Spleen (tissue), 11 donors: ENCODE measurements at regions not wholly inside any gene's neighbourhood (a gene's known extent, or its start where the extent isn't known, plus 50 kb on each side); places are given as distances from the start of the nearest gene placed in this dataset.
"Not testable (repeated sequence)": the region's sequence is repeated elsewhere in the genome, so short reads cannot be mapped to it uniquely, and the experiment has no call there.

Experiments
- DNase-seq: peaks from one replicate; pipeline ENCODE4 v3.0.0-alpha.2; 2020
- H3K27ac ChIP-seq, 8 donors: fragments of 200-600 bp; sonication (generic) in 7 of 8; 1 replicate in 4 of 8; 2 replicates in 4 of 8; pipeline versions ENCODE4 v1.5.0 to v1.8.0; 2016 to 2021; ENCODE audit warnings: inconsistent platforms in 4 of 8, mild to moderate bottlenecking in 4 of 8, moderate library complexity in 1 of 8
- H3K27me3 ChIP-seq, 7 donors: fragments of 200-600 bp; sonication (generic) in 6 of 7; replicated peaks in 1 of 7; 1 replicate in 4 of 7; 2 replicates in 3 of 7; pipeline versions ENCODE4 v1.5.0 to v1.8.0; 2016 to 2021; ENCODE audit warnings: inconsistent platforms in 3 of 7, mild to moderate bottlenecking in 1 of 7
- H3K36me3 ChIP-seq, 6 donors: fragments of 200-600 bp; sonication (generic) in 5 of 6; 1 replicate in 4 of 6; 2 replicates in 2 of 6; pipeline versions ENCODE4 v1.5.0 to v1.8.0; 2016 to 2021; ENCODE audit warnings: inconsistent platforms in 2 of 6
- H3K4me1 ChIP-seq, 6 donors: fragments of 200-600 bp; sonication (generic) in 5 of 6; 1 replicate in 3 of 6; 2 replicates in 3 of 6; pipeline versions ENCODE4 v1.5.0 to v1.8.0; 2016 to 2021; ENCODE audit warnings: inconsistent platforms in 3 of 6
- H3K4me3 ChIP-seq, 8 donors: fragments of 200-600 bp; sonication (generic) in 7 of 8; 1 replicate in 4 of 8; 2 replicates in 4 of 8; pipeline versions ENCODE4 v1.5.0 to v1.8.0; 2016 to 2021; ENCODE audit warnings: inconsistent platforms in 4 of 8, mild to moderate bottlenecking in 4 of 8, moderate library complexity in 2 of 8
- H3K9me3 ChIP-seq, 8 donors: fragments of 200-600 bp; sonication (generic) in 7 of 8; 1 replicate in 4 of 8; 2 replicates in 4 of 8; pipeline versions ENCODE4 v1.5.0 to v1.8.0; 2016 to 2021; ENCODE audit warnings: inconsistent platforms in 4 of 8
- POLR2A ChIP-seq, 3 donors: fragments of 450-650 bp; IDR thresholded peaks; one replicate each; pipeline ENCODE4 v1.5.1; 2017; ENCODE audit warnings: antibody characterized with exemption in 3 of 3, mild to moderate bottlenecking in 1 of 3
- POLR2AphosphoS5 ChIP-seq, 3 donors: sonication (generic); formaldehyde crosslinking; IDR thresholded peaks; one replicate each; pipeline ENCODE4 v1.5.1; 2017; ENCODE audit warnings: antibody characterized with exemption in 3 of 3
- WGBS, 5 donors: extraction: QIAGEN DNeasy Blood & Tissue Kit in 3 of 5; methylation state at CpG; one replicate each; pipeline versions ENCODE4 v1.1.5 to v1.1.7; 2013 to 2018; 5-methylcytosine and 5-hydroxymethylcytosine counted together
- intact Hi-C: fragments of 100-400 bp; cut with DNase I; formaldehyde crosslinking; loops from one replicate; pipeline ENCODE4 v1.15.0; 2023; ENCODE audit warnings: low total_unique reads
- TF ChIP-seq, protein P1 (sequence below), 11 experiments: fragments of 200-600 bp in 7 of 11; fragments of 450-650 bp in 4 of 11; sonication (generic) in 4 of 11; IDR thresholded peaks in 8 of 11; conservative IDR thresholded peaks in 3 of 11; 1 replicate in 7 of 11; 2 replicates in 4 of 11; pipeline versions ENCODE4 v1.4.0 to v1.8.0; 2016 to 2021; ENCODE audit warnings: antibody characterized with exemption in 11 of 11, inconsistent platforms in 4 of 11, mild to moderate bottlenecking in 1 of 11
- donor health status: healthy with polysubstance abuse.
- donor health status: DM: no; HTN: no; CAD: no; lungs with moderate emphysema.
- donor health status: DM: no; HTN: no; CAD: no.
- donor health status: Bipolar disorder and iron deficiency.
- donor health status: healthy.
- donor health status: DM: no; HTN: no; CAD: no.
- donor health status: DM: yes; HTN: yes; CAD: no.

- no peaks in the 10 kb centered on the region for H3K4me1 ChIP-seq
- TF ChIP-seq POLR2AphosphoS5 (IDR thresholded peaks at IDR 0.05): no peak
- TF ChIP-seq POLR2A (IDR thresholded peaks at IDR 0.05): no peak
- TF ChIP-seq, protein P1, sequence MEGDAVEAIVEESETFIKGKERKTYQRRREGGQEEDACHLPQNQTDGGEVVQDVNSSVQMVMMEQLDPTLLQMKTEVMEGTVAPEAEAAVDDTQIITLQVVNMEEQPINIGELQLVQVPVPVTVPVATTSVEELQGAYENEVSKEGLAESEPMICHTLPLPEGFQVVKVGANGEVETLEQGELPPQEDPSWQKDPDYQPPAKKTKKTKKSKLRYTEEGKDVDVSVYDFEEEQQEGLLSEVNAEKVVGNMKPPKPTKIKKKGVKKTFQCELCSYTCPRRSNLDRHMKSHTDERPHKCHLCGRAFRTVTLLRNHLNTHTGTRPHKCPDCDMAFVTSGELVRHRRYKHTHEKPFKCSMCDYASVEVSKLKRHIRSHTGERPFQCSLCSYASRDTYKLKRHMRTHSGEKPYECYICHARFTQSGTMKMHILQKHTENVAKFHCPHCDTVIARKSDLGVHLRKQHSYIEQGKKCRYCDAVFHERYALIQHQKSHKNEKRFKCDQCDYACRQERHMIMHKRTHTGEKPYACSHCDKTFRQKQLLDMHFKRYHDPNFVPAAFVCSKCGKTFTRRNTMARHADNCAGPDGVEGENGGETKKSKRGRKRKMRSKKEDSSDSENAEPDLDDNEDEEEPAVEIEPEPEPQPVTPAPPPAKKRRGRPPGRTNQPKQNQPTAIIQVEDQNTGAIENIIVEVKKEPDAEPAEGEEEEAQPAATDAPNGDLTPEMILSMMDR (IDR thresholded peaks at IDR 0.05 in 8 of 11, conservative IDR thresholded peaks at IDR 0.05 in 3 of 11): no peak
- peaks cover 0 to 8% (median 0%) of the 10 kb centered on the region in 7 donors for H3K27me3 ChIP-seq
- intact Hi-C loops: no loop called here
- H3K4me3 ChIP-seq: no peak overlapping the region
- no peaks in the 10 kb centered on the region for H3K36me3 ChIP-seq
- H3K9me3 ChIP-seq: peaks cover 0 to 93% (median 49%) of the 10 kb centered on the region in 8 donors
- no peak overlapping the region for H3K27ac ChIP-seq
- DNase-seq: no peak
- WGBS, 5 donors: 73 to 79% (median 78%) methylated on average over 16 of the region's 16 CpGs
These were observed 1954.4 kb upstream of the DEFB115 start for GRCh38 chr20:29302979-29303644.

GRCh38 chr20:29306390-29307072 lies 1950.9 kb upstream of the DEFB115 start:
- Histone ChIP-seq H3K27me3 (peaks cover 0 to 8% (median 0%) of the 10 kb centered on the region in 7 donors), H3K27ac (no peak overlapping the region), H3K4me1 (no peaks in the 10 kb centered on the region), H3K36me3 (no peaks in the 10 kb centered on the region), H3K9me3 (peaks cover 0 to 73% (median 24%) of the 10 kb centered on the region in 8 donors), H3K4me3 (no peak overlapping the region)
- no peak for DNase-seq
- TF ChIP-seq POLR2A (IDR thresholded peaks at IDR 0.05): no peak
- TF ChIP-seq, protein P1 (IDR thresholded peaks at IDR 0.05 in 8 of 11, conservative IDR thresholded peaks at IDR 0.05 in 3 of 11): no peak
- TF ChIP-seq POLR2AphosphoS5 (IDR thresholded peaks at IDR 0.05): no peak
- WGBS, 5 donors: 43 to 71% (median 58%) methylated on average over 21 of the region's 21 CpGs
- intact Hi-C loops: no loop called here

- H3K4me1 ChIP-seq, H3K27me3 ChIP-seq, intact Hi-C loops, H3K4me3 ChIP-seq, H3K36me3 ChIP-seq, H3K27ac ChIP-seq, DNase-seq: not testable (repeated sequence)
- H3K9me3 ChIP-seq: peaks cover 0 to 71% (median 22%) of the 10 kb centered on the region in 8 donors
- WGBS, 5 donors: 78 to 87% (median 84%) methylated on average over 12 to 13 of the region's 17 CpGs
These were observed 1950.0 kb upstream of the DEFB115 start for GRCh38 chr20:29307484-29307883.

GRCh38 chr20:29308956-29309355 lies 1948.5 kb upstream of the DEFB115 start:
- H3K27me3 ChIP-seq, intact Hi-C loops, DNase-seq, H3K36me3 ChIP-seq, H3K4me3 ChIP-seq, H3K4me1 ChIP-seq, H3K27ac ChIP-seq: not testable (repeated sequence)
- H3K9me3 ChIP-seq: peaks cover 0 to 60% (median 21%) of the 10 kb centered on the region in 8 donors

- intact Hi-C loops, H3K27ac ChIP-seq, H3K4me1 ChIP-seq, H3K4me3 ChIP-seq, DNase-seq, H3K27me3 ChIP-seq, H3K36me3 ChIP-seq: not testable (repeated sequence)
- 76 to 82% (median 81%) methylated on average over 17 of the region's 17 CpGs for WGBS, 5 donors
- H3K9me3 ChIP-seq: peaks cover 0 to 61% (median 19%) of the 10 kb centered on the region in 8 donors
These were observed 1948.0 kb upstream of the DEFB115 start for GRCh38 chr20:29309481-29309880.

- H3K27me3 ChIP-seq, H3K36me3 ChIP-seq, intact Hi-C loops, DNase-seq, H3K4me1 ChIP-seq, H3K4me3 ChIP-seq, H3K27ac ChIP-seq: not testable (repeated sequence)
- H3K9me3 ChIP-seq: peaks cover 0 to 58% (median 19%) of the 10 kb centered on the region in 8 donors
- WGBS, 5 donors: 48 to 83% (median 73%) methylated on average over 16 of the region's 16 CpGs
These were observed 1946.4 kb upstream of the DEFB115 start for GRCh38 chr20:29311046-29311445.

DNA sequence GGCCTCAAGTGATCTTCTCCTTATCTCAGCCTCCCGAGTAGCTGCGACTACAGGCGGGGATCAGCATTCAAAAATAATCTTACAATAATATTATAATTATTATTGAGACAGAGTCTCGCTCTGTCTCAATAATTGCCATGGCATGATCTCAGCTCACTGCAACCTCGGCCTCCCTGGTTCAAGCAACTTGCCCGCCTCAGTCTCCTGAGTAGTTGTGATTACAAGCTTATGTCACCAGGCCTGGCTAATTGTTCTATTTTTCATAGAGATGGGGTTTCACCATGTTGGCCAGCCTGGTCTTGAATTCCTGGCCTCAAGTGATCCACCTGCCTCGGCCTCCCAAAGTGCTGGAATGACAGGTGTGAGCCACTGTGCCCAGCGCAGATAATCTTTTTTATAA lies 1944.8 kb upstream of the DEFB115 start:
- DNase-seq, H3K27ac ChIP-seq, H3K36me3 ChIP-seq, H3K4me1 ChIP-seq, intact Hi-C loops, H3K27me3 ChIP-seq, H3K4me3 ChIP-seq: not testable (repeated sequence)
- 59 to 69% (median 62%) methylated on average over 8 of the region's 8 CpGs for WGBS, 5 donors
- peaks cover 0 to 55% (median 18%) of the 10 kb centered on the region in 8 donors for H3K9me3 ChIP-seq
